ENCODE measurements at regions not wholly inside any gene's neighbourhood (a gene's known extent, or its start where the extent isn't known, plus 50 kb on each side); places are given as distances from the start of the nearest gene placed in this dataset.
"Not testable (repeated sequence)": the region's sequence is repeated elsewhere in the genome, so short reads cannot be mapped to it uniquely, and the experiment has no call there.

GRCh38 chr10:53647221-53647620 is 874.6 kb upstream of the MBL2 start:
- DNase-seq: not testable (repeated sequence)

GRCh38 chr10:53646525-53646924 is 873.9 kb upstream of the MBL2 start:
- DNase-seq: no peak

GRCh38 chr10:53645951-53646350 is 873.4 kb upstream of the MBL2 start:
- DNase-seq: no peak

GRCh38 chr10:53638006-53638405 is 865.4 kb upstream of the MBL2 start:
- DNase-seq: no peak

GRCh38 chr10:53624722-53625121 is 852.1 kb upstream of the MBL2 start:
- DNase-seq: no peak

GRCh38 chr10:53622201-53622600 is 849.6 kb upstream of the MBL2 start:
- DNase-seq: no peak

- DNase-seq: no peak
Measured at GRCh38 chr10:53619671-53620070, 847.1 kb upstream of the MBL2 start.

- DNase-seq: no peak
Measured at GRCh38 chr10:53607691-53608090, 835.1 kb upstream of the MBL2 start.

- DNase-seq: no peak
Measured at GRCh38 chr10:53606981-53607380, 834.4 kb upstream of the MBL2 start.

- DNase-seq: peak; percentile 27
Measured at GRCh38 chr10:53601260-53601875, 828.8 kb upstream of the MBL2 start.

GRCh38 chr10:53598914-53599313 is 826.3 kb upstream of the MBL2 start:
- no peak for DNase-seq

- no peak for DNase-seq
Measured at GRCh38 chr10:53597835-53598251, 825.3 kb upstream of the MBL2 start.

GRCh38 chr10:53580465-53580864 is 807.9 kb upstream of the MBL2 start:
- DNase-seq: no peak

GRCh38 chr10:53579773-53580172 is 807.2 kb upstream of the MBL2 start:
- no peak for DNase-seq

- no peak for DNase-seq
Measured at GRCh38 chr10:53574024-53574423, 801.4 kb upstream of the MBL2 start.

- DNase-seq: no peak
Measured at GRCh38 chr10:53573498-53573897, 800.9 kb upstream of the MBL2 start.

GRCh38 chr10:53572799-53573198 is 800.2 kb upstream of the MBL2 start:
- no peak for DNase-seq

- no peak for DNase-seq
Measured at GRCh38 chr10:53570221-53570620, 797.6 kb upstream of the MBL2 start.

GRCh38 chr10:53569455-53569854 is 796.9 kb upstream of the MBL2 start:
- DNase-seq: no peak

GRCh38 chr10:53548664-53549063 is 776.1 kb upstream of the MBL2 start:
- no peak for DNase-seq

GRCh38 chr10:53547364-53547763 is 774.8 kb upstream of the MBL2 start:
- DNase-seq: no peak

- DNase-seq: no peak
Measured at GRCh38 chr10:53543410-53543809, 770.8 kb upstream of the MBL2 start.

GRCh38 chr10:53537508-53537907 is 764.9 kb upstream of the MBL2 start:
- DNase-seq: no peak

GRCh38 chr10:53536322-53536721 is 763.7 kb upstream of the MBL2 start:
- no peak for DNase-seq

- DNase-seq: no peak
Measured at GRCh38 chr10:53534428-53534827, 761.8 kb upstream of the MBL2 start.

- no peak for DNase-seq
Measured at GRCh38 chr10:53528974-53529373, 756.4 kb upstream of the MBL2 start.

Measured in NCI-H1092 treated with DMSO at 0.1 percent for 48 hours (cell line).